K562 (cell line): ENCODE measurements at regions not wholly inside any gene's neighbourhood (a gene's known extent, or its start where the extent isn't known, plus 50 kb on each side); places are given as distances from the start of the nearest gene placed in this dataset.

Experiments used
- ATAC-seq: fragments of 200-7000 bp; cut with Tn5 transposase; 3 replicates; pipeline ENCODE4 v1.9.1; 2020; ENCODE audit warnings: moderate library complexity
- BruUV-seq: library from RNA; stranded (reverse); fragments of 400-500 nt; replicated peaks from 2 replicates; lab custom pipeline; 2021; lab: Mats Ljungman, UMichigan
- CTCF ChIA-PET: fragments of 300-600 bp; formaldehyde crosslinking; extraction: SDS; loops from one replicate; lab custom pipeline; 2021; ENCODE audit warnings: low intra/inter-chr PET ratio; lab: Yijun Ruan, JAX
- POLR2A ChIA-PET: fragments of 300-600, 350-650 bp; sonication (Branson Sonifier 250); formaldehyde crosslinking; extraction: SDS; loops from one replicate; lab custom pipeline; 2021; ENCODE audit warnings: antibody characterized with exemption, inconsistent platforms; lab: Yijun Ruan, JAX
- DNase-seq, 4 experiments: peaks; one replicate each; pipeline versions ENCODE4 v3.0.0 to v3.0.0-alpha.2; 2011 to 2018; ENCODE audit warnings: low spot score in 3 of 4, mixed read lengths in 3 of 4; ENCODE audit errors: extremely low read depth in 1 of 4
- FAIRE-seq: peaks from 2 replicates; lab custom pipeline; 2011; peaks lifted over from hg19 to GRCh38; lab: Jason Lieb, UNC
- H2AFZ ChIP-seq: 2 replicates; pipeline ENCODE4 v1.6.0; 2011; ENCODE audit warnings: low read depth, low read length, control low read depth, inconsistent platforms
- H3K27ac ChIP-seq: fragments of 200-600 bp; 3 replicates; pipeline ENCODE4 v1.8.0; 2011; ENCODE audit warnings: low read depth, mild to moderate bottlenecking, control low read depth, inconsistent platforms, low read length, moderate library complexity, mixed read lengths; ENCODE audit errors: extremely low read depth
- H3K27me3 ChIP-seq, 2 experiments: fragments of 300-600 bp in 1 of 2; 2 replicates in 1 of 2; 3 replicates in 1 of 2; pipeline versions ENCODE4 v1.6.0 to v1.8.0; 2011; ENCODE audit warnings: inconsistent platforms in 2 of 2, low read length in 2 of 2, mild to moderate bottlenecking in 1 of 2, mixed read lengths in 1 of 2, moderate library complexity in 1 of 2; ENCODE audit not compliant: control insufficient read depth in 2 of 2, insufficient read depth in 2 of 2
- H3K36me3 ChIP-seq: fragments of 300-600 bp; 3 replicates; pipeline ENCODE4 v1.8.0; 2011; ENCODE audit warnings: mild to moderate bottlenecking, low read length, inconsistent platforms; ENCODE audit not compliant: control insufficient read depth, insufficient read depth
- H3K4me1 ChIP-seq, 2 experiments: fragments of 200-600 bp in 1 of 2; replicated peaks in 1 of 2; 2 replicates in 1 of 2; 3 replicates in 1 of 2; pipeline versions ENCODE4 v1.5.1 to v1.8.0; 2011; ENCODE audit warnings: inconsistent platforms in 2 of 2, low read length in 2 of 2, mild to moderate bottlenecking in 1 of 2, mixed read lengths in 1 of 2, moderate library complexity in 1 of 2; ENCODE audit not compliant: control insufficient read depth in 2 of 2, insufficient read depth in 2 of 2
- H3K4me2 ChIP-seq: 2 replicates; pipeline ENCODE4 v1.6.1; 2011; ENCODE audit warnings: low read length, control low read depth, inconsistent platforms, mixed read lengths; ENCODE audit not compliant: insufficient read depth
- H3K4me3 ChIP-seq: fragments of 200-600 bp; sonication (generic), shearing (Covaris generic); 2 replicates; pipeline ENCODE4 v1.5.1; 2016; ENCODE audit warnings: control low read depth, inconsistent platforms
- H3K79me2 ChIP-seq: fragments of 200-600 bp; 3 replicates; pipeline ENCODE4 v1.8.0; 2011; ENCODE audit warnings: low read length, inconsistent platforms; ENCODE audit not compliant: control insufficient read depth, insufficient read depth
- H3K9ac ChIP-seq, 2 experiments: 2 replicates each; pipeline versions ENCODE4 v1.6.0 to v1.6.1; 2011; ENCODE audit warnings: low read depth in 2 of 2, low read length in 2 of 2, control low read depth in 1 of 2, inconsistent platforms in 1 of 2, mild to moderate bottlenecking in 1 of 2, mixed read lengths in 1 of 2; ENCODE audit not compliant: insufficient read depth in 1 of 2
- H3K9me1 ChIP-seq: one replicate; pipeline ENCODE4 v1.6.0; 2011; ENCODE audit warnings: inconsistent platforms, mild to moderate bottlenecking, low read length, moderate library complexity; ENCODE audit not compliant: control insufficient read depth, insufficient read depth
- H3K9me3 ChIP-seq: replicated peaks from 2 replicates; pipeline ENCODE4 v1.5.1; 2011; ENCODE audit warnings: low read depth, low read length, inconsistent platforms; ENCODE audit not compliant: control insufficient read depth, insufficient read depth
- H4K20me1 ChIP-seq: replicated peaks from 2 replicates; pipeline ENCODE4 v1.6.1; 2011; ENCODE audit warnings: low read length, inconsistent platforms, mixed read lengths; ENCODE audit not compliant: control insufficient read depth, insufficient read depth
- ARID2 ChIP-seq: fragments of 450-650 bp; IDR thresholded peaks from 2 replicates; pipeline ENCODE4 v1.6.1; 2017; ENCODE audit warnings: antibody characterized with exemption, mild to moderate bottlenecking
- ESRRA ChIP-seq: fragments of 450-650 bp; IDR thresholded peaks from 2 replicates; pipeline ENCODE4 v1.6.1; 2014; ENCODE audit warnings: low read depth, mild to moderate bottlenecking, moderate library complexity, borderline replicate concordance
- GATAD2A ChIP-seq: fragments of 450-650 bp; IDR thresholded peaks from 2 replicates; pipeline ENCODE4 v1.6.1; 2017
- HDAC1 ChIP-seq, 2 experiments: fragments of 450-650 bp; IDR thresholded peaks; 2 replicates each; pipeline ENCODE4 v1.6.1; 2016 to 2017; ENCODE audit warnings: inconsistent platforms in 1 of 2, mild to moderate bottlenecking in 1 of 2, moderate library complexity in 1 of 2
- SIN3A ChIP-seq, 2 experiments: fragments of 150-350 bp in 1 of 2; IDR thresholded peaks; 2 replicates each; pipeline ENCODE4 v1.6.1; 2011 to 2016; ENCODE audit warnings: borderline replicate concordance in 2 of 2, low read depth in 2 of 2, low read length in 2 of 2, mild to moderate bottlenecking in 2 of 2, moderate library complexity in 2 of 2; ENCODE audit not compliant: control insufficient read depth in 1 of 2
- THRA ChIP-seq: fragments of 450-650 bp; IDR thresholded peaks from 2 replicates; pipeline ENCODE4 v1.6.1; 2017; ENCODE audit warnings: mild to moderate bottlenecking, moderate library complexity
- ZNF146 ChIP-seq: IDR thresholded peaks from one replicate; pipeline ENCODE4 v1.6.1; 2018; ENCODE audit warnings: missing compliant biosample characterization; ENCODE audit not compliant: unreplicated experiment
- ZNF644 ChIP-seq: fragments of 200-800 bp; sonication (Bioruptor generic); IDR thresholded peaks from 2 replicates; pipeline ENCODE4 v1.6.1; 2016; ENCODE audit warnings: low read depth, missing genetic modification characterization, missing compliant biosample characterization
- in situ Hi-C: fragments of 300-500 bp; cut with MboI; formaldehyde crosslinking; loops from 4 replicates; pipeline ENCODE4 v1.15.0; 2018; ENCODE audit warnings: inconsistent platforms, mixed read lengths
- intact Hi-C: fragments of 100-400 bp; cut with micrococcal nuclease; formaldehyde crosslinking; loops from 2 replicates; pipeline ENCODE4 v1.14.2; 2022
- TF ChIP-seq, protein P1 (sequence below): fragments of 450-650 bp; IDR thresholded peaks from 2 replicates; pipeline ENCODE4 v1.6.1; 2016; ENCODE audit warnings: borderline replicate concordance
- TF ChIP-seq, protein P2 (sequence below), 2 experiments: fragments of 200-800 bp in 1 of 2; sonication (Bioruptor generic) in 1 of 2; sonication (generic) in 1 of 2; formaldehyde crosslinking in 1 of 2; IDR thresholded peaks in 1 of 2; conservative IDR thresholded peaks in 1 of 2; 2 replicates each; pipeline versions ENCODE4 v1.5.0 to v1.6.1; 2016 to 2020; ENCODE audit warnings: missing compliant biosample characterization in 1 of 2, missing genetic modification characterization in 1 of 2, missing genetic modification reagents in 1 of 2

DNA sequence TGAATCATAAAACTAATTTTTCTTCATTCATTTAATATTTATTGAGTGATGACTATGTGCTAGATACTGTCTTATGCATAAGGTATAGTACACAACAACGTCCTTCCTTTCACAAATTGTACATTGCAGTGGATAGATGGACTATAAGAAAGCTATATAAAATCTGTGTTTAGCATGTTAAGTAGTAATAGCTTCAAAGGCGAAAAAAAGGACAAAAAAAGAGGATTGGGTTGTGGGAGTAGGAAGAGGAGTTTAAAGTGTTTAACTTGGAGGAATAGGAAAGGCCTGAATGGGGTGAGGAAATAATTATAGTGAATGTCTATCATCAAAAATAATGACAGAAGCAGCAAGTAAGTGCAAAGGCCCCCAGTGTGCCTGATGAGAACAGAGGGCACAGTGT lies 565.4 kb upstream of the LUZP2 start (continued):
- TF ChIP-seq SIN3A (IDR thresholded peaks at IDR 0.05; ENCODE audit: borderline replicate concordance in 2 of 2, control insufficient read depth in 1 of 2, low read depth in 2 of 2, low read length in 2 of 2): no peak
- no peak for TF ChIP-seq THRA

GRCh38 chr11:23932485-23932898 lies 564.4 kb upstream of the LUZP2 start:
- TF ChIP-seq HDAC1 (IDR thresholded peaks at IDR 0.05) (no peak), ARID2 (no peak), GATAD2A (no peak), ESRRA (no peak), ZNF644 (tag) (no peak), ZNF146 (CRISPR knock-in tag) (no peak)
- TF ChIP-seq, protein P1, sequence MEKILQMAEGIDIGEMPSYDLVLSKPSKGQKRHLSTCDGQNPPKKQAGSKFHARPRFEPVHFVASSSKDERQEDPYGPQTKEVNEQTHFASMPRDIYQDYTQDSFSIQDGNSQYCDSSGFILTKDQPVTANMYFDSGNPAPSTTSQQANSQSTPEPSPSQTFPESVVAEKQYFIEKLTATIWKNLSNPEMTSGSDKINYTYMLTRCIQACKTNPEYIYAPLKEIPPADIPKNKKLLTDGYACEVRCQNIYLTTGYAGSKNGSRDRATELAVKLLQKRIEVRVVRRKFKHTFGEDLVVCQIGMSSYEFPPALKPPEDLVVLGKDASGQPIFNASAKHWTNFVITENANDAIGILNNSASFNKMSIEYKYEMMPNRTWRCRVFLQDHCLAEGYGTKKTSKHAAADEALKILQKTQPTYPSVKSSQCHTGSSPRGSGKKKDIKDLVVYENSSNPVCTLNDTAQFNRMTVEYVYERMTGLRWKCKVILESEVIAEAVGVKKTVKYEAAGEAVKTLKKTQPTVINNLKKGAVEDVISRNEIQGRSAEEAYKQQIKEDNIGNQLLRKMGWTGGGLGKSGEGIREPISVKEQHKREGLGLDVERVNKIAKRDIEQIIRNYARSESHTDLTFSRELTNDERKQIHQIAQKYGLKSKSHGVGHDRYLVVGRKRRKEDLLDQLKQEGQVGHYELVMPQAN: no peak
- TF ChIP-seq, protein P2, sequence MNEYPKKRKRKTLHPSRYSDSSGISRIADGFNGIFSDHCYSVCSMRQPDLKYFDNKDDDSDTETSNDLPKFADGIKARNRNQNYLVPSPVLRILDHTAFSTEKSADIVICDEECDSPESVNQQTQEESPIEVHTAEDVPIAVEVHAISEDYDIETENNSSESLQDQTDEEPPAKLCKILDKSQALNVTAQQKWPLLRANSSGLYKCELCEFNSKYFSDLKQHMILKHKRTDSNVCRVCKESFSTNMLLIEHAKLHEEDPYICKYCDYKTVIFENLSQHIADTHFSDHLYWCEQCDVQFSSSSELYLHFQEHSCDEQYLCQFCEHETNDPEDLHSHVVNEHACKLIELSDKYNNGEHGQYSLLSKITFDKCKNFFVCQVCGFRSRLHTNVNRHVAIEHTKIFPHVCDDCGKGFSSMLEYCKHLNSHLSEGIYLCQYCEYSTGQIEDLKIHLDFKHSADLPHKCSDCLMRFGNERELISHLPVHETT (CRISPR knock-in tag; conservative IDR thresholded peaks at IDR 0.05 in 1 of 2, IDR thresholded peaks at IDR 0.05 in 1 of 2): no peak
- Histone ChIP-seq H3K27me3 (no peaks in the 10 kb centered on the region), H3K9me3 (no peaks in the 10 kb centered on the region), H3K4me3 (no peak overlapping the region), H3K9me1 (no peaks in the 10 kb centered on the region), H3K4me2 (no peak overlapping the region), H3K4me1 (no peaks in the 10 kb centered on the region), H2AFZ (no peak overlapping the region), H3K36me3 (no peaks in the 10 kb centered on the region), H3K27ac (no peak overlapping the region), H3K79me2 (no peaks in the 10 kb centered on the region), H4K20me1 (no peaks in the 10 kb centered on the region), H3K9ac (no peak overlapping the region)
- ChIA-PET POLR2A (no interaction called here), CTCF (no interaction called here)
- DNase-seq: no peak
- no peak for ATAC-seq
- no TSS peak for BruUV-seq
- in situ Hi-C loops: no loop called here
- intact Hi-C loops: no loop called here
- FAIRE-seq: no peak
